ENCODE measurements at regions not wholly inside any gene's neighbourhood (a gene's known extent, or its start where the extent isn't known, plus 50 kb on each side); places are given as distances from the start of the nearest gene placed in this dataset.

GRCh38 chr2:167857416-167857815 is 390.0 kb downstream of the STK39 start:
- no peak for TF ChIP-seq CTCF (IDR thresholded peaks at IDR 0.05)
- TF ChIP-seq POLR2A (IDR thresholded peaks at IDR 0.05) = no peak
